Gastroesophageal sphincter (tissue), 4 donors: ENCODE measurements at regions not wholly inside any gene's neighbourhood (a gene's known extent, or its start where the extent isn't known, plus 50 kb on each side); places are given as distances from the start of the nearest gene placed in this dataset.
A peak's percentile ranks its signal among the peaks of the same experiment; 100 is the strongest.

Experiments used
- ATAC-seq: fragments of 150-250 bp; one replicate; pipeline ENCODE4 v1.9.1; 2016; ENCODE audit warnings: mild to moderate bottlenecking, moderate library complexity
- H3K27ac ChIP-seq, 4 donors: fragments of 200-600 bp; sonication (generic) in 3 of 4; 1 replicate in 3 of 4; 2 replicates in 1 of 4; pipeline ENCODE4 v1.5.1; 2016 to 2019
- H3K27me3 ChIP-seq: fragments of 200-600 bp; sonication (generic); one replicate; pipeline ENCODE4 v1.5.1; 2019
- H3K36me3 ChIP-seq, 2 donors: fragments of 200-600 bp; sonication (generic); one replicate each; pipeline ENCODE4 v1.5.1; 2019; ENCODE audit warnings: control low read depth in 1 of 2
- H3K4me1 ChIP-seq, 3 donors: fragments of 200-600 bp; sonication (generic); 1 replicate in 2 of 3; 2 replicates in 1 of 3; pipeline ENCODE4 v1.5.1; 2016 to 2019; ENCODE audit warnings: control low read depth in 2 of 3
- H3K4me3 ChIP-seq, 2 donors: fragments of 200-600 bp; sonication (generic); one replicate each; pipeline ENCODE4 v1.5.1; 2019; ENCODE audit warnings: mild to moderate bottlenecking in 1 of 2, moderate library complexity in 1 of 2
- H3K9me3 ChIP-seq, 3 donors: fragments of 200-600 bp; sonication (generic); one replicate each; pipeline ENCODE4 v1.5.1; 2017 to 2019; ENCODE audit warnings: control low read depth in 2 of 3
- EP300 ChIP-seq: sonication (generic); formaldehyde crosslinking; IDR thresholded peaks from one replicate; pipeline ENCODE4 v1.6.1; 2017; ENCODE audit warnings: antibody characterized with exemption, mild to moderate bottlenecking
- POLR2A ChIP-seq, 2 donors: fragments of 450-650 bp; IDR thresholded peaks; one replicate each; pipeline ENCODE4 v1.6.1; 2017; ENCODE audit warnings: antibody characterized with exemption in 2 of 2, mild to moderate bottlenecking in 2 of 2, moderate library complexity in 1 of 2
- POLR2AphosphoS5 ChIP-seq: sonication (generic); formaldehyde crosslinking; IDR thresholded peaks from one replicate; pipeline ENCODE4 v1.6.1; 2017; ENCODE audit warnings: antibody characterized with exemption
- WGBS, 2 donors: methylation state at CpG; one replicate each; pipeline ENCODE4 v1.1.5; 2018; ENCODE audit warnings: low coverage in 1 of 2; 5-methylcytosine and 5-hydroxymethylcytosine counted together
- TF ChIP-seq, protein P1 (sequence below), 4 experiments: fragments of 200-600 bp in 2 of 4; fragments of 450-650 bp in 2 of 4; sonication (generic) in 1 of 4; IDR thresholded peaks; one replicate each; pipeline ENCODE4 v1.5.1; 2017 to 2019; ENCODE audit warnings: antibody characterized with exemption in 4 of 4, mild to moderate bottlenecking in 2 of 4, moderate library complexity in 2 of 4

DNA sequence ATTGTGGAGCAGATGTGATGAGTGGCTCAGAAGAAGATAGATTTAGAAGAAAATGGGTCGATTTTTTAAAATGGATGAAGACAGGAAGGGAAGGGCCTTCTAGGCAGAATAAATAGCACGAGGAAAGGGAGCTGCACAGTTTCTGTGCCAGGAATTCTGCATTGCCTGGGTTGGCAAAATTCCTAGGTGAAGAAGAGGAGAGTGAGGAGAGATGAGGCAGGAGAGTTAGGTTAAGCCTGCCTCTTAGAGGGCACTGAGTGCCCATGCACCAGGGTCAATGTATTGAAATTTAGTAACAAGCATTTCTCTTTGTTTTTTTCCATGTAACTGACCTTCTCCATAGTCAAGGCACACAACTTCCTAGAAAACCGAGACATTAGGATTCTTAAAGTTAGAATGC is 159.5 kb downstream of the YTHDC2 start:
- no peak for ATAC-seq
- Histone ChIP-seq H3K9me3 (no peaks in the 10 kb centered on the region), H3K27me3 (no peaks in the 10 kb centered on the region), H3K36me3 (no peaks in the 10 kb centered on the region), H3K27ac (no peak overlapping the region), H3K4me3 (no peak overlapping the region), H3K4me1 (no peaks in the 10 kb centered on the region)
- no peak for TF ChIP-seq POLR2A (IDR thresholded peaks at IDR 0.05)
- TF ChIP-seq POLR2AphosphoS5: no peak
- TF ChIP-seq, protein P1, sequence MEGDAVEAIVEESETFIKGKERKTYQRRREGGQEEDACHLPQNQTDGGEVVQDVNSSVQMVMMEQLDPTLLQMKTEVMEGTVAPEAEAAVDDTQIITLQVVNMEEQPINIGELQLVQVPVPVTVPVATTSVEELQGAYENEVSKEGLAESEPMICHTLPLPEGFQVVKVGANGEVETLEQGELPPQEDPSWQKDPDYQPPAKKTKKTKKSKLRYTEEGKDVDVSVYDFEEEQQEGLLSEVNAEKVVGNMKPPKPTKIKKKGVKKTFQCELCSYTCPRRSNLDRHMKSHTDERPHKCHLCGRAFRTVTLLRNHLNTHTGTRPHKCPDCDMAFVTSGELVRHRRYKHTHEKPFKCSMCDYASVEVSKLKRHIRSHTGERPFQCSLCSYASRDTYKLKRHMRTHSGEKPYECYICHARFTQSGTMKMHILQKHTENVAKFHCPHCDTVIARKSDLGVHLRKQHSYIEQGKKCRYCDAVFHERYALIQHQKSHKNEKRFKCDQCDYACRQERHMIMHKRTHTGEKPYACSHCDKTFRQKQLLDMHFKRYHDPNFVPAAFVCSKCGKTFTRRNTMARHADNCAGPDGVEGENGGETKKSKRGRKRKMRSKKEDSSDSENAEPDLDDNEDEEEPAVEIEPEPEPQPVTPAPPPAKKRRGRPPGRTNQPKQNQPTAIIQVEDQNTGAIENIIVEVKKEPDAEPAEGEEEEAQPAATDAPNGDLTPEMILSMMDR (IDR thresholded peaks at IDR 0.05): no peak
- TF ChIP-seq EP300: no peak
- 33 to 48% methylated on average over 3 of the region's 3 CpGs for WGBS, 2 donors

DNA sequence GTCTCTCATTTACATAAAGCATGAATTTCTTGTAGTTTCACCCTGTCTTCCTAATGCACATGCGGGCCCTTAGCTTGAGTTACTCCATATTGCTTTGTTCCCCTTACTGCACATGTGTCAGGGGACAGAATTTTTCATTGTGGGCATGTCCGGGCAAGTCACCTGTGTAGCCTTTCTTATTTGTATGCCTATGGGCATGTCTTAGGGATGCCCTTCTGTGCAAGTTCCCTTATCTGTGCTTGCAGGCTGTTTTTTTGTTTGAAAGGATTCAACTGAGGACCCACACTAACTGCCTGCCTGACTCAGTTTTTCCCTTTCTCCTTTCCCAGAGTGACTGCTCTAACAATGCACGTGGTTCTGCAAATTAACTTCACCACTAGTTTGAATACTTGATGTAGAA is 161.7 kb downstream of the YTHDC2 start:
- ATAC-seq: no peak
- Histone ChIP-seq H3K4me3 (no peak overlapping the region), H3K27me3 (no peaks in the 10 kb centered on the region), H3K9me3 (no peaks in the 10 kb centered on the region), H3K27ac (no peak overlapping the region), H3K36me3 (no peaks in the 10 kb centered on the region), H3K4me1 (no peaks in the 10 kb centered on the region)
- no peak for TF ChIP-seq POLR2AphosphoS5
- no peak for TF ChIP-seq POLR2A (IDR thresholded peaks at IDR 0.05)
- TF ChIP-seq, protein P1 (IDR thresholded peaks at IDR 0.05): no peak
- TF ChIP-seq EP300: no peak
- 88 to 91% methylated on average over 3 of the region's 3 CpGs for WGBS, 2 donors

DNA sequence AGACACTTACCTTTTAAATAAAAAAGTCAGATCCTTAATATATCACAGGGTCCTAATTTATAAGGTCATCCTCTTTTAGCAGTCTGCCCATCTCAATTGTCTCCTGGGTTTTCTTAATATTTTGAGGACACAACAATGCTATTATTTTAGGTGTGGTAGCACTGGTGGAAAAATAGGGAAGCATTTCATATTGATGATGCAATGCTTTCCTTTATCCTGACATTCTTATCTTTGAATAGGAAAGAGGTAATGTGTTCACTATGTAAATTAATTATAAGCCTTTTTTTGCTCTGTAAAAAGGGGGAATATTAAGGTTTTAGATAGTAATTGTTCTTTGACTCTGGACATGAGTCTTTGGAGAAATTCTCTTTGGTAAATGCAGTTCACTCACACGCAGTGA is 164.7 kb downstream of the YTHDC2 start:
- WGBS, 2 donors: 54% methylated on average over 1 of the region's 1 CpG; no CpG with 5 or more reads in 1 of the 2 donors
- H3K27me3 ChIP-seq: no peaks in the 10 kb centered on the region
- no peaks in the 10 kb centered on the region for H3K36me3 ChIP-seq
- no peaks in the 10 kb centered on the region for H3K4me1 ChIP-seq
- TF ChIP-seq POLR2AphosphoS5: no peak
- TF ChIP-seq, protein P1 (IDR thresholded peaks at IDR 0.05): no peak
- TF ChIP-seq EP300: no peak
- no peak for TF ChIP-seq POLR2A (IDR thresholded peaks at IDR 0.05)
- H3K27ac ChIP-seq: no peak overlapping the region
- no peak overlapping the region for H3K4me3 ChIP-seq
- ATAC-seq: no peak
- H3K9me3 ChIP-seq: no peaks in the 10 kb centered on the region

DNA sequence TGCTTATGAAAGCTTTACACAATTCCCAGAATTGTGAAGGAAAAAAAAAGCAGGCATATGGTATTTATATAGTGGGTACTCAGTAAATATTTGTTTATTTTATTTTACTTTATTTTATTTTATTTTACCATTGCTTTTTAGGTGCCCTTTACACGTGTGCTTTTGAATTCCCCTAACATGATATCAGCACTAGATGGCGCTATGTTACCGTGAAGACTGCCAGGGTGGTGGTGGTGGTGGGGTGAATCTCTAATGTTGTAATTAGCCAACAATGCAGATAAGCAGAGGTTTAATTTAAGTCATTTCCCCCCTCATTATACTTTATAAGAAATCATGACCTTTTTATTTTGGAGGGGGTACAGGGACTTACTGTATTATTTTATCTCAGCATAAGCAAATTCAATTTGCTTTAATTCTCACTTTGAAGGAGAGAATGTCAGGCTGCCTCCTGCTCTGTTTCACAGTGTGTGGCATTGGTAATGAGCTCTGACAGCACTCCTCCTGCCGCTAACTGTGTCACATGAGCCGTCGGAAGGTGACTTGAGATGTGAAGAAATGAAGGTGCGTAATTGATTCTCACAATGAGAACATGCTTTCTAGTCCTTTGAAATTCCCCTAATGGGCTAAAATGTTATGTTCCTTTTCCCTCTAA is 165.6 kb downstream of the YTHDC2 start:
- Histone ChIP-seq H3K4me3 (no peak overlapping the region), H3K9me3 (no peaks in the 10 kb centered on the region), H3K4me1 (no peaks in the 10 kb centered on the region), H3K27me3 (no peaks in the 10 kb centered on the region), H3K36me3 (no peaks in the 10 kb centered on the region), H3K27ac (no peak overlapping the region)
- 23 to 26% methylated on average over 7 of the region's 7 CpGs for WGBS, 2 donors
- TF ChIP-seq, protein P1 (IDR thresholded peaks at IDR 0.05): peak; percentile 58 to 75 (median 71)
- TF ChIP-seq EP300 (no peak), POLR2A (IDR thresholded peaks at IDR 0.05) (no peak)
- ATAC-seq: peak; percentile 50

DNA sequence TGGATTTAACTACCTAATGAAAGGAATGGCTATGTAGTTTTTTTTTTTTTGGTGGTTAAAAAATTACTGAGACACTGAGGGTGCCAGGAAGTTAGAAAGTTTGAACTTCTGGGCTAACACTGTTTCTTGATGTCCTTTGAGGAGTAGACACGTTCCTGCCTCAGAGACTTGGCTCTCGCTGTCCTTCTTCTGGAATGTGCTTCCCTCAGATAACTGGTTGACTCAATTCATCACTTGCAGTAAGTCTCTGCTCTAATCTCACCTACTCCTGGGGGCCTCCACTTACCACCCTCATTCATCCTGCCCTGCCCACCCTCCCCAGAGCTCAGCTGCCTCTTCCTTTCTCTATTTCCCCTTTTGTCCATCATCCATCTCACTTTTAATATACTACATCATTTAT is 167.0 kb downstream of the YTHDC2 start:
- 44% methylated on average over 2 of the region's 2 CpGs for WGBS, 2 donors
- H3K36me3 ChIP-seq: no peaks in the 10 kb centered on the region
- H3K4me3 ChIP-seq: no peak overlapping the region
- TF ChIP-seq, protein P1 (IDR thresholded peaks at IDR 0.05): no peak
- no peak for TF ChIP-seq EP300
- no peak for TF ChIP-seq POLR2A (IDR thresholded peaks at IDR 0.05)
- no peak for TF ChIP-seq POLR2AphosphoS5
- no peak for ATAC-seq
- H3K27ac ChIP-seq: no peak overlapping the region
- no peaks in the 10 kb centered on the region for H3K4me1 ChIP-seq
- no peaks in the 10 kb centered on the region for H3K27me3 ChIP-seq
- no peaks in the 10 kb centered on the region for H3K9me3 ChIP-seq
